Breast epithelium (tissue), 3 donors: ENCODE measurements at regions not wholly inside any gene's neighbourhood (a gene's known extent, or its start where the extent isn't known, plus 50 kb on each side); places are given as distances from the start of the nearest gene placed in this dataset.

Source experiments
- CTCF ChIP-seq, 3 donors: fragments of 450-650 bp; IDR thresholded peaks; one replicate each; pipeline ENCODE4 v1.5.1; 2016 to 2017; ENCODE audit warnings: antibody characterized with exemption in 3 of 3, mild to moderate bottlenecking in 3 of 3, moderate library complexity in 3 of 3
- POLR2A ChIP-seq: fragments of 450-650 bp; IDR thresholded peaks from one replicate; pipeline ENCODE4 v1.6.1; 2016; ENCODE audit warnings: antibody characterized with exemption, mild to moderate bottlenecking, moderate library complexity

DNA sequence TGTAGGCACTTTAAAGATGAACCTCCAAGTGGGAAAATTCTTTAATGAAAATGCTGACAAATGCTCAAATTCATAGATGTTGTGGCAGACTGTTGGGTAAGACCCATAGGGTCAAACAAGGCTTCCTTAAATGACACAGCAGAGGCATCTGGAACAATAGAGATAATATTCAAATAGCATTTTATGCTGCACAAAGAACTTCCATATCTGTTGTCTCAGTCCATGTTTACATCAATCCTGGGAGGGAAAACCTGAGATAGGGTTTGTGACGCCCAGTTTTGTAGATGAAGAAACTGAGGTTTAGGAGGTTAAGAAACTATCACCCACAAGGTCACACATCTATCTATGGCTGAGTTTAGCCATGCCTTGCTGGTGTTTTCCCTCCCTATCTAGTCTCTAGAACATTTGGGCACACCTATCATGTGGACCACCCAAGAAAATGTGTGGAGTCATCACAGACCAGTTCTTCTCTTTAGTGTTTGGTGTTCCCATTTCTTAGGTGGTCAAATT lies 106.4 kb downstream of the EHF start:
- TF ChIP-seq CTCF (IDR thresholded peaks at IDR 0.05) = no peak
- TF ChIP-seq POLR2A = no peak
